Right lobe of liver (tissue), 6 donors: ENCODE measurements at regions not wholly inside any gene's neighbourhood (a gene's known extent, or its start where the extent isn't known, plus 50 kb on each side); places are given as distances from the start of the nearest gene placed in this dataset.

Experiments used
- ATAC-seq, 4 donors: fragments of 200-7000 bp; cut with Tn5 transposase; one replicate each; pipeline ENCODE4 v1.9.1; 2020; ENCODE audit warnings: mild to moderate bottlenecking in 4 of 4, moderate library complexity in 4 of 4
- DNase-seq, 3 donors: peaks; one replicate each; pipeline ENCODE4 v3.0.0-alpha.2; 2020
- H3K27ac ChIP-seq, 3 donors: fragments of 200-600 bp; one replicate each; pipeline ENCODE4 v1.8.0; 2022
- H3K27me3 ChIP-seq, 2 donors: fragments of 200-600 bp; one replicate each; pipeline ENCODE4 v1.8.0; 2022
- H3K36me3 ChIP-seq, 4 donors: fragments of 200-600 bp; sonication (generic) in 1 of 4; one replicate each; pipeline versions ENCODE4 v1.5.1 to v1.8.0; 2017 to 2022; ENCODE audit warnings: control low read depth in 1 of 4
- H3K4me1 ChIP-seq, 4 donors: fragments of 200-600 bp; sonication (generic) in 1 of 4; one replicate each; pipeline versions ENCODE4 v1.5.1 to v1.8.0; 2017 to 2022; ENCODE audit warnings: control low read depth in 1 of 4
- H3K4me3 ChIP-seq, 3 donors: fragments of 200-600 bp; one replicate each; pipeline ENCODE4 v1.8.0; 2022
- H3K9me3 ChIP-seq, 4 donors: fragments of 200-600 bp; sonication (generic) in 1 of 4; one replicate each; pipeline versions ENCODE4 v1.5.1 to v1.8.0; 2017 to 2022; ENCODE audit warnings: control low read depth in 1 of 4
- POLR2A ChIP-seq: fragments of 450-650 bp; IDR thresholded peaks from one replicate; pipeline ENCODE4 v1.6.1; 2017; ENCODE audit warnings: antibody characterized with exemption, mild to moderate bottlenecking
- WGBS: methylation state at CpG from one replicate; pipeline ENCODE4 v1.1.6; 2018; ENCODE audit warnings: low coverage, low lambda C conversion rate; ENCODE audit not compliant: insufficient coverage; ENCODE audit errors: missing lambda C conversion rate; 5-methylcytosine and 5-hydroxymethylcytosine counted together
- intact Hi-C, 2 donors: fragments of 100-400 bp; cut with DNase I; formaldehyde crosslinking; loops; one replicate each; pipeline versions ENCODE4 v1.11.2 to v1.14.1; 2022
- TF ChIP-seq, protein P1 (sequence below), 4 donors: fragments of 200-600 bp in 3 of 4; fragments of 450-650 bp in 1 of 4; IDR thresholded peaks; one replicate each; pipeline versions ENCODE4 v1.5.1 to v1.8.0; 2016 to 2022; ENCODE audit warnings: antibody characterized with exemption in 4 of 4, mild to moderate bottlenecking in 2 of 4
- donor health status: DM: no; HTN: yes; CAD: no.
- donor health status: DM: no; HTN: no; CAD: no.
- donor health status: DM: no; HTN: no; CAD: no.
- donor health status: DM: no; HTN: yes; CAD: no.
- donor health status: DM: no; HTN: yes; CAD: no.

DNA sequence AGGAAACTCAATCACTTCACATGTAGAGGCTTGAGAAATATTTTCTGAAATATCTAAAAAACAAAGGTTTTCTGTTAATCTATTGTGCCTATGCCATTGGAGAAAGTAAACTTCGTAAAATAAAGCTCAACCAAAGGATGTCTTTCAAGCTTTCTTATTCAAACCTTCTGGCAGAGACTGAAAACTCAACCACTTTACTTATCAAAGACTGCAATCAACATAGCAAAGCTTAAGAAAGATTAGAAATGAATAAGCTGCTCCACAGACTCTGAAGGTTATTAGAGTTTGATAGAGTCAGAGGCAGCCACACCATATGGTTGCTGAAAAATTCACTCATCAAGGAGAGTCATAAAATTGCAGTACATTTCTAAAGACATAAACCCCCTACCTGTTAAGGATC, 245.8 kb upstream of the MEOX2 start:
- Histone ChIP-seq H3K4me1 (no peaks in the 10 kb centered on the region), H3K27ac (no peak overlapping the region), H3K4me3 (no peak overlapping the region), H3K27me3 (no peaks in the 10 kb centered on the region), H3K9me3 (no peaks in the 10 kb centered on the region), H3K36me3 (no peaks in the 10 kb centered on the region)
- intact Hi-C loops, result no loop called here
- 100% methylated on average over 1 of the region's 1 CpG for WGBS
- ATAC-seq, result no peak
- no peak for DNase-seq
- TF ChIP-seq POLR2A, result no peak
- TF ChIP-seq, protein P1, sequence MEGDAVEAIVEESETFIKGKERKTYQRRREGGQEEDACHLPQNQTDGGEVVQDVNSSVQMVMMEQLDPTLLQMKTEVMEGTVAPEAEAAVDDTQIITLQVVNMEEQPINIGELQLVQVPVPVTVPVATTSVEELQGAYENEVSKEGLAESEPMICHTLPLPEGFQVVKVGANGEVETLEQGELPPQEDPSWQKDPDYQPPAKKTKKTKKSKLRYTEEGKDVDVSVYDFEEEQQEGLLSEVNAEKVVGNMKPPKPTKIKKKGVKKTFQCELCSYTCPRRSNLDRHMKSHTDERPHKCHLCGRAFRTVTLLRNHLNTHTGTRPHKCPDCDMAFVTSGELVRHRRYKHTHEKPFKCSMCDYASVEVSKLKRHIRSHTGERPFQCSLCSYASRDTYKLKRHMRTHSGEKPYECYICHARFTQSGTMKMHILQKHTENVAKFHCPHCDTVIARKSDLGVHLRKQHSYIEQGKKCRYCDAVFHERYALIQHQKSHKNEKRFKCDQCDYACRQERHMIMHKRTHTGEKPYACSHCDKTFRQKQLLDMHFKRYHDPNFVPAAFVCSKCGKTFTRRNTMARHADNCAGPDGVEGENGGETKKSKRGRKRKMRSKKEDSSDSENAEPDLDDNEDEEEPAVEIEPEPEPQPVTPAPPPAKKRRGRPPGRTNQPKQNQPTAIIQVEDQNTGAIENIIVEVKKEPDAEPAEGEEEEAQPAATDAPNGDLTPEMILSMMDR (IDR thresholded peaks at IDR 0.05), result no peak

DNA sequence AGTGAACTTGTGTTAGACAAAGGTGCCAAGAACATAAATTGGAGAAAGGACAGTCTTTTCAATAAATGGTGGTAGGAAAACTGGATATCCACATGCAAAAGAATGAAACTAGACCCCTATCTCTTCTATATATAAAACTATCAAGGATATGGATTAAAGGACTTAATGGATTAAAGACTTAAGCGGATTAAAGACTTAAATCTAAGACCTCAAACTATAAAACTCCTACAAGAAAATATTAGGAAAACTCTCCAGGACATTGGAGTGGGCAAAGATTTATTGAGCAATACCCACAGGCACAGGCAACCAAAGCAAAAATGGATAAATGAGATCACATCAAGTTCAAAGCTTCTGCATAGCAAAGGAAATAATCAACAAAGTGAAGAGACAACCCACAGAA, 242.9 kb upstream of the MEOX2 start:
- ATAC-seq, result no peak
- H3K27me3 ChIP-seq, result no peaks in the 10 kb centered on the region
- no peaks in the 10 kb centered on the region for H3K4me1 ChIP-seq
- 40% methylated on average over 1 of the region's 1 CpG for WGBS
- no peaks in the 10 kb centered on the region for H3K9me3 ChIP-seq
- intact Hi-C loops, result no loop called here
- no peak overlapping the region for H3K27ac ChIP-seq
- DNase-seq, result no peak
- no peak overlapping the region for H3K4me3 ChIP-seq
- TF ChIP-seq, protein P1 (IDR thresholded peaks at IDR 0.05), result no peak
- no peak for TF ChIP-seq POLR2A
- H3K36me3 ChIP-seq, result no peaks in the 10 kb centered on the region

DNA sequence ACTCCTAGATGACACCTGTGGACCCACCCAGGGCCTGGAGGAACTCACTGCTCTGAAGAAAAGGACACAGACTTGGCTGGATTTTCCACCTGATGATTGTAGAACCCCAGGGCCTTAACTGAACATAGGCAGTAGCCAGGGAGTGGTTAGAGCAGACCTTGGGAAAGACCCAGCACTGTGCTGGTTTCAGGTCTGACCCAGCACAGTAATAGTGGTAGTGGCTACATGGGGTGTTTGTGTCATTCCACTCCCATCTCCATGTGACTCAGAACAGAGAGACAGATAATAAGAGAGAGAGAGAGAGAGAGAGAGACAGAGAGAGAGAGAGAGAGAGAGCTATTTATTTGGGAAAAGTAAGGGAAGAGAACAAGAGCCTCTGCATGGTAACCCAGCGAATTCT, 239.1 kb upstream of the MEOX2 start:
- no peak for DNase-seq
- H3K4me1 ChIP-seq, result no peaks in the 10 kb centered on the region
- H3K9me3 ChIP-seq, result no peaks in the 10 kb centered on the region
- H3K27ac ChIP-seq, result no peak overlapping the region
- intact Hi-C loops, result no loop called here
- no peak overlapping the region for H3K4me3 ChIP-seq
- TF ChIP-seq, protein P1 (IDR thresholded peaks at IDR 0.05), result no peak
- TF ChIP-seq POLR2A, result no peak
- ATAC-seq, result no peak
- no peaks in the 10 kb centered on the region for H3K27me3 ChIP-seq
- no peaks in the 10 kb centered on the region for H3K36me3 ChIP-seq
- no CpG with 5 or more reads among the region's 1 CpG for WGBS

DNA sequence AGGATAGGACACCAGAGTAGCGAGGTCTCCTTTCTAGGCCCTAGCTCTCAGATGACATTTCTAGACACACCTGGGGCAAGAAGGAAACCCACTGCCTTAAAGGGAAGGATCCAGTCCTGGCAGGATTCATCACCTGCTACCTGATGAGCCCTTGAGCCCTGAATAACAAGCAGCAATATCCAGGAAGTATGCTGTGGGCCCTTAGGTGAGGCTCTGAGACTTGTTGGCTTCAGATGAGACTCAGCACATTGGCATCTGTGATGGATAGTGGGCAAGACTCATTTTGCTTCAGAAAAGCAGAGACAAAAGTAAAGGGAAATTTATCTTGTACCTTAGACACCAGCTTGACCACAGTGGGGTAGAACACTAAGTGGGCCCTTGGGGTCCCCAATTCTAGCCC, 238.4 kb upstream of the MEOX2 start:
- no peaks in the 10 kb centered on the region for H3K9me3 ChIP-seq
- no peak for TF ChIP-seq POLR2A
- TF ChIP-seq, protein P1 (IDR thresholded peaks at IDR 0.05), result no peak
- H3K4me1 ChIP-seq, result no peaks in the 10 kb centered on the region
- ATAC-seq (no peak), DNase-seq (no peak)
- intact Hi-C loops, result no loop called here
- WGBS, result no CpG with 5 or more reads among the region's 1 CpG
- no peak overlapping the region for H3K4me3 ChIP-seq
- no peak overlapping the region for H3K27ac ChIP-seq
- H3K27me3 ChIP-seq, result no peaks in the 10 kb centered on the region
- no peaks in the 10 kb centered on the region for H3K36me3 ChIP-seq

DNA sequence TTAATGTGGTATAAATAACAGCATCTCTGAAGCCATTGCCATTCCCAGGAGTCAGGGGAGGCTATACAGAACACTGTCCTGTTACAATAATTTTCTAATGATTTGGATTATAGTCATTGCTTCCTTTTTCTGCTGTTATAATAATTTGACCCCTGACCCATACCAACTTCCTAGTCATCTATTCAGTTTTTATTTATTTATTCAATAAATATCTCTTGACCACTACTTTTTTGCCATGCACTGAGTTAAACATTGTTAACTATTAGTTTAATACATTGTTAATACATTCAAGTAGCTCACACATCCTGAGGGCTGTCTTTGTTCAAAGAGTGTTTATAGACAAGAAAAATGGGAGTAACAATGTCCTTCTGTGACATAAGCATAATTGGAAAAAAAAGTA, 235.5 kb upstream of the MEOX2 start:
- intact Hi-C loops, result no loop called here
- no peak for DNase-seq
- ATAC-seq, result no peak
- no peak overlapping the region for H3K4me3 ChIP-seq
- no peak overlapping the region for H3K27ac ChIP-seq
- no peaks in the 10 kb centered on the region for H3K4me1 ChIP-seq
- no peaks in the 10 kb centered on the region for H3K27me3 ChIP-seq
- TF ChIP-seq POLR2A, result no peak
- TF ChIP-seq, protein P1 (IDR thresholded peaks at IDR 0.05), result no peak
- no peaks in the 10 kb centered on the region for H3K36me3 ChIP-seq
- H3K9me3 ChIP-seq, result no peaks in the 10 kb centered on the region
